Naive thymus-derived CD8-positive, alpha-beta T cell (primary cell): ENCODE measurements at regions not wholly inside any gene's neighbourhood (a gene's known extent, or its start where the extent isn't known, plus 50 kb on each side); places are given as distances from the start of the nearest gene placed in this dataset.

Source experiments
- ATAC-seq, 2 donors: fragments of 150-1000 bp; cut with Tn5 transposase in 1 of 2; sonication (Bioruptor Pico), chemical (Tn5 transposase) in 1 of 2; 1 replicate in 1 of 2; 2 replicates in 1 of 2; pipeline ENCODE4 v1.10.0; 2021; ENCODE audit warnings: mild to moderate bottlenecking in 2 of 2, moderate library complexity in 2 of 2
- POLR2A ChIA-PET: fragments of 350-600 bp; sonication (Branson Sonifier 250); formaldehyde crosslinking; loops from one replicate; lab custom pipeline; 2021; ENCODE audit warnings: antibody characterized with exemption; lab: Charles Lee
- DNase-seq, 10 donors: peaks; one replicate each; pipeline versions ENCODE4 v3.0.0 to v3.0.0-alpha.2; 2020 to 2022
- H3K27ac Mint-ChIP-seq, 10 donors: one replicate each; pipeline ENCODE4 v1.8.0; 2020 to 2022; ENCODE audit warnings: mild to moderate bottlenecking in 10 of 10, mixed read lengths in 10 of 10, moderate library complexity in 4 of 10, inconsistent platforms in 1 of 10
- H3K27me3 Mint-ChIP-seq, 5 donors: one replicate each; pipeline ENCODE4 v1.8.0; 2021 to 2022; ENCODE audit warnings: mixed read lengths in 5 of 5
- H3K36me3 Mint-ChIP-seq, 3 donors: one replicate each; pipeline ENCODE4 v1.8.0; 2020 to 2022; ENCODE audit warnings: mixed read lengths in 3 of 3, mild to moderate bottlenecking in 2 of 3, inconsistent platforms in 1 of 3
- H3K4me1 Mint-ChIP-seq, 4 donors: one replicate each; pipeline ENCODE4 v1.8.0; 2021 to 2022; ENCODE audit warnings: mixed read lengths in 4 of 4
- H3K4me3 Mint-ChIP-seq, 10 donors: one replicate each; pipeline ENCODE4 v1.8.0; 2020 to 2022; ENCODE audit warnings: mild to moderate bottlenecking in 10 of 10, mixed read lengths in 10 of 10, moderate library complexity in 6 of 10, inconsistent platforms in 1 of 10
- H3K9me3 Mint-ChIP-seq, 9 donors: one replicate each; pipeline ENCODE4 v1.8.0; 2020 to 2022; ENCODE audit warnings: mixed read lengths in 9 of 9, mild to moderate bottlenecking in 3 of 9, inconsistent platforms in 1 of 9, moderate library complexity in 1 of 9

DNA sequence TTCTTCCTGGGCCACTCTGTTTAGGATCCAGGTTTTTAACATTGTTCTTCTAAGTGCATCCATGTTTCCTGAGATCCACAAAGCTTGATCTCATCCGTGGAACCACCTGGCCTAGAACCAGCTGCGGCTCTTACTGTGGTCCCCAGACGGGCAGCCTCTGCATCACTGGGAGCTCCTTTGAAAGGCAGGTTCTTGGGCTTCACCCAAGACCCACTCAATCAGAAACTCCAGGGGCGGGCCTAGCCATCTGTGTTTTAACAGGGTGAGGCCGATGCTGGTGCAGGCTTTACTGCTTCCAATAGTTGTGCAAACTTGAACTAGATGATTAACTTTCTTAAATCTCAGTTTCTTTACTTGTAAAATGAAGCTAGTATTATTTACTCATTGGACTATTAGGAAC is 605.7 kb downstream of the FGF9 start:
- POLR2A ChIA-PET: no interaction called here
- no peaks in the 10 kb centered on the region for H3K36me3 Mint-ChIP-seq
- H3K4me3 Mint-ChIP-seq: no peak overlapping the region
- H3K9me3 Mint-ChIP-seq: no peaks in the 10 kb centered on the region
- DNase-seq (no peak), ATAC-seq (no peak)
- peak overlapping the region in 1 of 10 donors; percentile 51 for H3K27ac Mint-ChIP-seq
- H3K4me1 Mint-ChIP-seq: peaks cover 3 to 20% (median 15%) of the 10 kb centered on the region in 4 donors
- no peaks in the 10 kb centered on the region for H3K27me3 Mint-ChIP-seq

DNA sequence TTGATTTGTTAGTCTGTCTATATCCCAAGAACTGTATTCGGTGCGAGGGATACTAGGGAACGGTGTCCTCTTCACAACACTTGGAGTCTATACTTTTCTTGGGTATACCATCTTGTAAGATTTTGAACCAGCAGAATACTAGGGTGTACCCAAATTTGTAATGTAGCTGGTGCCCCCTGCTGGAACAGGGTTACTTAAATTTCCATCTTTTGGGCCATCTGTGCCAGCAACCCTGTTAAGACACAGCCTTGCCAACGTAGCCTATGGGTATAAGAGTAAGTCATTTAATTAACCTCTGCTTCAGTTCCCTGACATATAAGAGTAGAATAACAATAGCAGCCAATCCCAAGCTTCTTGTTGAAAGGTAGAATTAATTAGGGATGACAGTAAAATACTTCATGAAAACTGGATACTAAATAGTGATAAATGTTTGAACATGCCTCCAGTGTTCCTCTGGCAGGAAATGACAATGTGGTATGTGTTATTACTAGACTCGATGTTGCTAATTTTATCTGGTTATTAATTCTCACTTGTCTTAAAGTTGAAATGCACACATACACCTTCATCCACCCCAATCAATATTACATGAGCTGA is 607.6 kb downstream of the FGF9 start:
- Mint-ChIP-seq H3K36me3 (no peaks in the 10 kb centered on the region), H3K4me3 (no peak overlapping the region), H3K9me3 (no peaks in the 10 kb centered on the region), H3K27me3 (no peaks in the 10 kb centered on the region), H3K4me1 (peaks cover 3 to 20% (median 11%) of the 10 kb centered on the region in 4 donors), H3K27ac (peak overlapping the region in 1 of 10 donors; percentile 21)
- peak; percentile 69 to 75 for ATAC-seq
- POLR2A ChIA-PET: no interaction called here
- DNase-seq: peak; percentile 38 to 82 (median 63)

DNA sequence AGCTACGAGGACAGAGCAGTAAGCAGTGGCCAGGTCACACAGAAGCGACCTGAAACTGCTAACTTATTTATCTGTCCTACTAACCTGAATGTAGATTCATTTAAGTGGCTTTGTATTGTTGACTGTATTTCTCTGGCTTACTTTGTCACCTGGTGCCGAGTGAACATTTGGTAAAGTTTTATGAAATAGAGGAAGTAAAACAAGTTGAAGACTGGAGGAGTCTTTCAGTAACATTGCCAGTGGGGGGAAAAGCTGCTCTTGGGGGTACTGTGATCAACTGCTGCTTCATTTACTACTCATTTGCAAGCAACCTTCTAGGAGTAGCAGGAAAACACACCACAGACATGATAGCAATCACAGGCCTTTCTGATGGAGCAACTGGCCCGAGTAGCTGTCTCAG is 615.0 kb downstream of the FGF9 start:
- peaks cover 0 to 14% (median 1%) of the 10 kb centered on the region in 4 donors for H3K4me1 Mint-ChIP-seq
- DNase-seq (no peak), ATAC-seq (no peak)
- POLR2A ChIA-PET: no interaction called here
- H3K4me3 Mint-ChIP-seq: no peak overlapping the region
- H3K27me3 Mint-ChIP-seq: peaks cover 0 to 20% (median 8%) of the 10 kb centered on the region in 5 donors
- H3K27ac Mint-ChIP-seq: no peak overlapping the region
- peaks cover 0 to 6% (median 0%) of the 10 kb centered on the region in 3 donors for H3K36me3 Mint-ChIP-seq
- H3K9me3 Mint-ChIP-seq: peaks cover 0 to 1% (median 0%) of the 10 kb centered on the region in 9 donors

DNA sequence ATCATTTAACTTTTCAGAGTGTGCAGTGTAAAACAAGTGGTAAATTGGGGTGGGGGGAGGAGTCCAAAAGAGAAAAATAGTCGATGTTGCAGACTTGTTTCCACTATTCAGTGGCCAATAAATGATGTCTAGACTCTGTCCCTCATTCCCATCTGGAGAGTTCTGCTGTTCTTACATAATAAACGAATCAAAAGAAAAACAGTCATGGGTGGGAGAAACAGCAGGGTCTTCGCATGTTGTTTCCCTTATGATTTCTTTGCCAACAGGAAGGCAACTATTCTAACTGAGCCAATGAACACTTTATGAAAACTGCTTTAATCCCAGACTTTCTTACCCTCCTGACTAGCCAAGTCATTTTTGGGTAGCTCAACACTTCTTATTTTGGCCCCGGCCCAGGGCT is 615.5 kb downstream of the FGF9 start:
- no peak for ATAC-seq
- peaks cover 0 to 20% (median 9%) of the 10 kb centered on the region in 5 donors for H3K27me3 Mint-ChIP-seq

DNA sequence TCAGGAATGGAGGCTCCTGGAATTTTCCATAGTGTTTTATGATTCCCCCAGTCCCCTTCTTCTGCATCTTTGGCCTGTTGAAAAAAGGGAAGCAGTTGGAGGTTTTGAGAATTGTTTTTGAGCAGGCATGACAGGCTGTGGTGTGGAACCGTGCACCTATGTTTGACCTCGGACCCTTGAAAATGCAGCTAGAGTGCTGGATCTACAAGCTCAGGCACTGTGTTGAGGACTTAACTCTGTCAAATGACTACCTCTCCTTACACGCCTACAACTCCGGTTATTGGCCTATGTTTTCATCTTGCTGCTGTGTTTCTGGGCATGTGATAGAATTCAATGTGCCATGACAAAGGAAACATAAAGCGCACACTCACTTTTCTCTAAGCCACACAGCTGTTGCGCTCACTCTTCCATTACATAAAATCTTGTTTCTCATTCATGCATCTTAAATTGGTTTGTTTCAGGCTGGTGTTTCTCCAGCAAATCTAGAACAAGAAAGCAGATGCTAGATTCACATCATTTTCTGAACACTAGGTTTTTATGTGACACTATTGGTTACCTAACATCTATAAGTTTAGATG is 616.6 kb downstream of the FGF9 start:
- Mint-ChIP-seq H3K9me3 (peaks cover 0 to 1% (median 0%) of the 10 kb centered on the region in 9 donors), H3K4me1 (peaks cover 0 to 14% (median 1%) of the 10 kb centered on the region in 4 donors), H3K4me3 (no peak overlapping the region), H3K27ac (no peak overlapping the region), H3K27me3 (peaks cover 0 to 20% (median 9%) of the 10 kb centered on the region in 5 donors), H3K36me3 (peaks cover 0 to 6% (median 0%) of the 10 kb centered on the region in 3 donors)
- no peak for DNase-seq
- POLR2A ChIA-PET: no interaction called here
- no peak for ATAC-seq

More for the DNA sequence above, 615.5 kb downstream of the FGF9 start:
- no peak for DNase-seq
- H3K36me3 Mint-ChIP-seq: peaks cover 0 to 6% (median 0%) of the 10 kb centered on the region in 3 donors
- no peak overlapping the region for H3K4me3 Mint-ChIP-seq
- H3K4me1 Mint-ChIP-seq: peaks cover 0 to 14% (median 1%) of the 10 kb centered on the region in 4 donors
- POLR2A ChIA-PET: no interaction called here
- no peak overlapping the region for H3K27ac Mint-ChIP-seq
- peaks cover 0 to 1% (median 0%) of the 10 kb centered on the region in 9 donors for H3K9me3 Mint-ChIP-seq

DNA sequence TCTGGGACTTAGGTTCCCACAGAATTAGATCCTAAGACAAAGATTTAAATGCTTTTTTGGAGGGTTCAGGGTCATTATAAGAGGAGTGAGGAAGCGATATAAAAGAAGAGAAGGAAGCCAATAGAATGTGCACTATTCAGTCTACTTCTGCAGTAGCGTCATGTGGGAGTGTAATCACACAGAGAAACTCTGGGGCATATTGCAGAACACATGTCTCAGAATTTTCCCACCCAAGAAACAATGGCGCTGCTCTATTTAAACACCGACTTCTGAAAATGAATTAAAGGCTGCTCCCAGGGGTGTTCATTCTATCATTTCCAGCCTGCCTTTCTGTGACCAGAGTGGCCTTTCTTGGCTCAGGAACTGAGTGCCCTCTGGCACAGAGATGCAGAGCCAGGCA is 617.6 kb downstream of the FGF9 start:
- Mint-ChIP-seq H3K4me1 (peaks cover 0 to 14% (median 1%) of the 10 kb centered on the region in 4 donors), H3K27ac (no peak overlapping the region), H3K9me3 (peaks cover 0 to 1% (median 0%) of the 10 kb centered on the region in 9 donors), H3K36me3 (peaks cover 0 to 6% (median 0%) of the 10 kb centered on the region in 3 donors), H3K4me3 (no peak overlapping the region), H3K27me3 (peaks cover 0 to 20% (median 9%) of the 10 kb centered on the region in 5 donors)
- DNase-seq (no peak), ATAC-seq (no peak)
- POLR2A ChIA-PET: no interaction called here

DNA sequence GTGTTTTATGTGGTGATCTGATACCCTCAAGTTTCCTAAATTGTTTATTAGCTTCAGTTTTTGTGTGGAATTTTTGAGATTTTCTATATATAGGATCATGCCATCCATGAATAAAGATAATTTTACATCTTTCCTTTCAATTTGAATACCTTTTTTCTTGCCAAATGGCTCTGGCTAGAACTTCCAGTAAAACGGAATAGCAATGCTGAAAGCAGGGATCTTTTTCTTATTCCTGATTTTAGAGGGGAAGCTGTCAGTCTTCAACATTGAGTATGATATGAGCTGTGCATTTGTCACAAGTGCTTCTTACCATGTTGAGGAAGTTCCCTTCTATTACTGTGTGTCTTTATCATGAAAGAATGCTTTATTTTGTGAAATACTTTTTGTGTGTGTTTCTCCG is 618.8 kb downstream of the FGF9 start:
- Mint-ChIP-seq H3K9me3 (peaks cover 0 to 1% (median 0%) of the 10 kb centered on the region in 9 donors), H3K4me1 (peaks cover 0 to 14% (median 1%) of the 10 kb centered on the region in 4 donors), H3K27me3 (peaks cover 0 to 20% (median 9%) of the 10 kb centered on the region in 5 donors), H3K36me3 (peaks cover 0 to 6% (median 0%) of the 10 kb centered on the region in 3 donors), H3K4me3 (no peak overlapping the region), H3K27ac (no peak overlapping the region)
- POLR2A ChIA-PET: no interaction called here
- no peak for DNase-seq
- ATAC-seq: no peak

DNA sequence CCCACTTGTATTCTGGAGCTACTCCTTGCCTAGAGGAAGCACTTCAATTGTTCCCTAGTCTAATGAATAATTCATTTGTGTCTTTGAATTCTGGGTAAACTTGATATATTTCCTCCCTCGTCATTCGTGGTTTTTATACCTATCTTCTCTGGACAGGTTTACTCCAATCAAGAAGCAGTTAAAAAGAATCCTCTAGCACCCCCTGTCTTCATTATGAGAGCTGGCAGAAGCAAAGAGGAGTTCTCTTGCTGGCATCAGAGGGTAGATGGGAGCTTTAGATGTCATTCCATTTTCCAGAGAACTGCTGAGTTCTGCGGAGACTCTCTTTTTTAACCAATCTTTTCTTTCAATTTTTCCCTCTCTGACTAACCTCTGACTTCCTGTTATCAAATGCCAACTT is 627.7 kb downstream of the FGF9 start:
- Mint-ChIP-seq H3K9me3 (peaks cover 0 to 35% (median 17%) of the 10 kb centered on the region in 9 donors), H3K27me3 (peaks cover 0 to 9% (median 2%) of the 10 kb centered on the region in 5 donors), H3K27ac (no peak overlapping the region), H3K4me1 (peaks cover 0 to 8% (median 2%) of the 10 kb centered on the region in 4 donors), H3K36me3 (peaks cover 0 to 17% (median 14%) of the 10 kb centered on the region in 3 donors), H3K4me3 (no peak overlapping the region)
- ATAC-seq: no peak
- DNase-seq: no peak
- POLR2A ChIA-PET: no interaction called here

DNA sequence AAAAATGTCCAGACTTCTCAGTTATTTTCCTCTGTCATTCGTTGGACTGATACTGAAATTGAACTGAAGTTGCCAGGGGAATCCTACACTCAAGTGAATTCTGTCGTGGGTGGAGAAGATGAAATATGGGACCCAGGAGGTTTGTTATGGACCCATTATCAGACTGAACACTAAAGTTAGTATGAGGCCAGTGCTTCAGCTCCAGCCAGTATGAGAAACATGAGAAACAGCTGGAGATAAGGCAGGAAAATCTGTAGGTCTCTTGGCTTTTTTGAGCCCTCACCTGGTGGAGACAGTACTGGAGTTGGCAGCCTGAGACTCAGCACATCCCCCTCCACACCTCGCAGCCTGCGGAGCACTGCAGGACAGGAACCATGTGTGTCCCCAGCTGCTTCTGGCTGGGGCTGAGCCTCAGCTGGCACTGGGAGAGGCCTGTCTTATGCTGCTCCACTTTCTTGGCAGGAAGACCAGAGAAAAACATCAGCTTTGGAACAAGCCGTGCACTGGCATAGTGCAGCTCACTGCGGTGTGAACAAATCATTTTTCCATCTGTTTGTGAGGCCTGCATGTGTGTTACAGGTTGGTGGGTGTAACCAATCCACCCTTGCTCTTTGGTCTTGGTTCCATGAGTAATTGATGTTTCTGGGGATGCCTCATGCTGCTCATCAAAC is 641.0 kb downstream of the FGF9 start:
- Mint-ChIP-seq H3K27ac (no peak overlapping the region), H3K9me3 (peaks cover 0 to 11% (median 3%) of the 10 kb centered on the region in 9 donors), H3K4me1 (peaks cover 0 to 2% (median under 1%) of the 10 kb centered on the region in 4 donors), H3K36me3 (peaks cover 0 to 4% (median 0%) of the 10 kb centered on the region in 3 donors), H3K4me3 (no peak overlapping the region), H3K27me3 (peaks cover 0 to 5% (median 4%) of the 10 kb centered on the region in 5 donors)
- DNase-seq: no peak
- ATAC-seq: no peak
- POLR2A ChIA-PET: no interaction called here

DNA sequence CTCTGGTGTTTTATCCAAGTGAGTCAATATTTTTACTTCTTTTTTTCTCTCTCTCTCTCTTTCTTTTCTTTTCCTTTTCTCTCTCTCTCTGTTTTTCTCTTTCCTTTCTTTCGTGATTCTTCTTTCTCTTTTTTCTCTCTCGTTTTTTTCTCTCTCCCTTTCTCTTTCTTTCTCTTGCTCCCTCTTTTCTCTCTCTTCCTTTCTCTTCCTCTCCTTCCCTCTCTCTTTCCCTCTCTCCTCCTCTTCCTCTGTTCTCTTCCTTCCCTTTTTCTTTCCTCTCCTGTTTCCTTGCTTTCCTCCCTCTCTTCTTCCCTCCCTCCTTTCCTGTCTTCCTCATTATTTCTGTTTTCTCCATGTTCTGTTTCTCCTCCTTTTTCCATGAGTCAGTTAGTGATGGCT is 641.5 kb downstream of the FGF9 start:
- ATAC-seq (no peak), DNase-seq (no peak)
- Mint-ChIP-seq H3K4me1 (peaks cover 0 to 2% (median under 1%) of the 10 kb centered on the region in 4 donors), H3K9me3 (peaks cover 0 to 9% (median 2%) of the 10 kb centered on the region in 9 donors), H3K4me3 (no peak overlapping the region), H3K36me3 (peaks cover 0 to 3% (median 0%) of the 10 kb centered on the region in 3 donors), H3K27me3 (peaks cover 0 to 4% (median 2%) of the 10 kb centered on the region in 5 donors), H3K27ac (no peak overlapping the region)
- POLR2A ChIA-PET: no interaction called here

DNA sequence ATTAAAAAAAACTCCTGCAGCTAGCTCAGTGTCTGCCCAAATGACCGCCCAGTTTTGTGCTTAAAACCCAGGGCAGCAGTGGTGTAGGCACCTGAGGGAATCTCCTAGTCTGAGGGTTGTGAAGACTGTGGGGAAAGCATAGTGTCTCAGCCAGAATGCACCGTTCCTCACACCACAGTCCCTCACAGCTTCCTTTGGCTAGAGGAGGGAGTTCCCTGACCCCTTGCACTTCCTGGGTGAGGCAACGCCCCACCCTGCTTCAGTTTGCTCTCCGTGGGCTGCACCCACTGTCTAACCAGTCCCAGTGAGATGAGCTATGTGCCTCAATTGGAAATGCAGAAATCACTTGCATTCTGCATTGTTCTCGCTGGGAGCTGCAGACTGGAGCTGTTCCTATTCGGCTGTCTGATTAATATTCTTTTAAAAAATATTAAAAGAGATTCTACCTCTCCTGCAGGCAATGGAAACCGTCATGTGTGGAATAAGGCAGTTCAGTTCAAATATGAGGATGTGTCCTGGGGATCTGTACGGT is 645.7 kb downstream of the FGF9 start:
- H3K36me3 Mint-ChIP-seq: no peaks in the 10 kb centered on the region
- POLR2A ChIA-PET: no interaction called here
- DNase-seq (no peak), ATAC-seq (no peak)
- peaks cover 4 to 11% (median 5%) of the 10 kb centered on the region in 5 donors for H3K27me3 Mint-ChIP-seq
- H3K9me3 Mint-ChIP-seq: peaks cover 0 to 7% (median 2%) of the 10 kb centered on the region in 9 donors
- no peak overlapping the region for H3K4me3 Mint-ChIP-seq
- no peak overlapping the region for H3K27ac Mint-ChIP-seq
- peaks cover 0 to 2% (median 0%) of the 10 kb centered on the region in 4 donors for H3K4me1 Mint-ChIP-seq

DNA sequence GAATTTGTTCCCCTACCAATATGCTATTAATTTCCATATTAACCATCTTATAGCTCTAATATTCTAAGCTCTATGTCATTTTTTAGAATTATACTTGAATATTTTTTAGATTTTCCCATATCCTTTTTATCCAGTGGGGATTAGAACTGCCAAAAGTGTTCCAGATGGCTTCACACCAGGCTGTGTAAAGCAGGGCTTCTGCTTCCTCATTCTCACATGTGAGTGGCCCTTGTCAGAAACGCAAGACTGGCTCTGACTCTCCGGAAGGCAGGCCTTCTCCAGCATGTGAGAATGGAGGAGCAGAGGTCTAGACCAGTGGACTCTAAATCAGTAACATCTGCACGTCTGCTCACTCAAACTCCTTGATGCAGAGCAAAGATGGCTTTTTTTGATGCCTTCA is 650.1 kb downstream of the FGF9 start:
- Mint-ChIP-seq H3K27ac (no peak overlapping the region), H3K27me3 (peaks cover 6 to 17% (median 9%) of the 10 kb centered on the region in 5 donors), H3K9me3 (peaks cover 0 to 5% (median 3%) of the 10 kb centered on the region in 9 donors), H3K4me3 (no peak overlapping the region), H3K4me1 (peaks cover 0 to 2% (median 0%) of the 10 kb centered on the region in 4 donors), H3K36me3 (no peaks in the 10 kb centered on the region)
- no peak for ATAC-seq
- POLR2A ChIA-PET: no interaction called here
- DNase-seq: no peak
